GM04503 (cell line): ENCODE measurements at regions not wholly inside any gene's neighbourhood (a gene's known extent, or its start where the extent isn't known, plus 50 kb on each side); places are given as distances from the start of the nearest gene placed in this dataset.
"Not testable (repeated sequence)": the region's sequence is repeated elsewhere in the genome, so short reads cannot be mapped to it uniquely, and the experiment has no call there.

ENCODE experiments used
- DNase-seq: peaks from one replicate; pipeline ENCODE4 v3.0.0-alpha.2; 2012; ENCODE audit warnings: low read depth

DNA sequence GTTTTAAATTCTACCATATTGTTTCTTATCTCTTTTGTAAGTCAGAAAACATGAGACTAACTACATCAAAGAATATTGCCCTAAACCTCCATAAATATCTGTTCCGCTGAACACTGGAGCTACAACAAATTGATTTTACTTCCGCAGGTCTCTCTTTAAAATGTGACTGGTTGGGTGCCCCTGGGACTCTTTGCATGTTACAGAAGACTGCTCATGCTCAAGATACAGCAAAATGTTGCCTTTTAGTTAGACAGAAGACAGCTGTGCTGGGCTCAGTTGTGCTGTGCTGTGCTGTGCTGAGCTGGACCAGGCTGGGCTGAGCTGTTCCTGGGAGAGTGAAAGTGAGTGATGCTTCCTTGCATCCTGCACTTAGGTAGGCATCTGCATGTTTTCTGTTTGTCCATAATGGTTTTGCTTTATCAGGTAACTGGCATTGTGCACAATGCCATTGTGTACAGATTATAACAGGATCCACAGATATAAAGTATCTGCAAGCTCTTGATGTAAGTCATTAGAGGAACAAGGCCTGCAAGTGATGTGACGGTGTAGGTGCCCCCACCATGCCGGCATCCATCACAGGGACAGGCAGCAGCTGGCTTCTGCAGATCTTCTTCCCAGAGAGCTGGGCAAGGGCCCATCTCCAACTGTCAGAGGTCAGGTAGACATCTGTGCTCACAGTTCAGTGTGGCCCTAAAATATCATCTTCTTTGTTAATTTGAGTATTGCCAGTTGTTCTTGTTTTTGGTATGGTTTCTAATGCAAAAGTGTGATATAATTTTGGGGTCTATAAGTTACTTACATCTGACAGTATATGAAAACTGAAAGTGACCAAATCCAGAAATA, 972.5 kb upstream of the CELF2 start:
- no peak for DNase-seq

DNA sequence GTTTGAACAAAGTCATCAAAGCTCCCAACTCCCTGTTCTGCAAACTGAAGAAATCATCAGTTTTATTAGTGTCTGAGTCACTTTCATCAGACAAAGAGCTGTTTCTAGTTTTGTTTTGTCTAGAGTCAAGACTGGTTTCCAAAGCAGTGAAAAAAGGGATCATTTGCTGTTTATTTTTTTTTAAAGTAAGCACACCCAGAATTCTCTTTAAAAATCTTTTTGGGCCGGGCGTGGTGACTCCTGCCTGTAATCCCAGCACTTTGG, 972.0 kb upstream of the CELF2 start:
- no peak for DNase-seq

DNA sequence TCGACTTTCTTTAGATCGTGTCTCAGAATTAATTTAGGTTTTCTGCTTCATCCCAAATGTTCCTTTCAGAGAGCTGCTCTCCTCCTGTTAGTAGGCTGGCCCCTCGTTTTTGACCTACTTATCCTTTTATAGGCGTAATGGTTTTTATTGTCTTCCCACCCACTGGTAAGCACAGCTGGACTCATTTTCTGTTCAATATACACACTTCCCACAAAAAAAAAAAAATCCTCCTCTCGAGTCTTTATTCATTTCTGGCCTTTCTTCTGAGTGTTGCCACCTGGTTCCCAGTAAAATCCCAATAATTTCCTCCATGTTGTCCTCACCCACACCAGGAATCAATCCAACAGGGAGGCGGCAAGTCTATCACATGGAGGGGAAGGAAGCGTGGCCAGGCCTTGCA, 970.2 kb upstream of the CELF2 start:
- no peak for DNase-seq

GRCh38 chr10:10053051-10053450, 964.6 kb upstream of the CELF2 start:
- no peak for DNase-seq

- no peak for DNase-seq
These were observed 963.2 kb upstream of the CELF2 start for GRCh38 chr10:10054466-10054865.

DNA sequence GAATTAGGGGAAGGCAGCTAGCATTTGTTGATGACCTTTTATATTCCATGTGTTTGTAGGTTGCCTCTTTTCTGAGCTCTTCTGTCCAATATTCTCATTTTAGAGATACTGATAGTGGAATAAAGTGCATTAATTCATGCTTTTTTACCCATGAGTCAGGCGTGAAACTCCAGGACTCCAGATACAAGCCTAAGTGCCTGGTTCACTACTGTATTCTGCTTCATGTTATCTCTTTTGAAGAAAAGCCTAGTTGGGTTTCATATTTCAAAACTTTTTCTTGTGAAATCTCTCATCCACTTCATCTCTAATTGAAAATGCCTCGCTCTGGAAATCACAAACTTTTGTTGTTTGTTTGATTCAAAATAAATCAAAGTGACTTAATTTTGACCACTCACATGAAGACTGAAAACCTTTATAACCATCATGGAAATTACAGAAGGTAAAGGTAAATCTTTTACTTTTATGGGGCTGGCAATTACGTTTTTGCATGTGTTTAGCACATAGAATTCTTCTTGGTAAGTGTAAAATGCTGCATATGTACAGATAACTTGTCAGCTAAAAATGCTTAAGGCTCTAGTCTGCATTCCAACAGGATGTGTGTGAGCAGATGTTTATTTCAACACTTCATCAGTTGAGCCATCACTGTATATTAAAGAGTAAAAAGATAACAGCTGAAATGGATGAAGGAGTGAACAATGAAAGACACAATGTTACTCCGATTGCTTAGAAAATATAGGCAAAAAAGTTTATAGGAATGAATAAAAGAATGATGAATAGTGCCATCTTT, 961.8 kb upstream of the CELF2 start:
- DNase-seq = no peak

DNA sequence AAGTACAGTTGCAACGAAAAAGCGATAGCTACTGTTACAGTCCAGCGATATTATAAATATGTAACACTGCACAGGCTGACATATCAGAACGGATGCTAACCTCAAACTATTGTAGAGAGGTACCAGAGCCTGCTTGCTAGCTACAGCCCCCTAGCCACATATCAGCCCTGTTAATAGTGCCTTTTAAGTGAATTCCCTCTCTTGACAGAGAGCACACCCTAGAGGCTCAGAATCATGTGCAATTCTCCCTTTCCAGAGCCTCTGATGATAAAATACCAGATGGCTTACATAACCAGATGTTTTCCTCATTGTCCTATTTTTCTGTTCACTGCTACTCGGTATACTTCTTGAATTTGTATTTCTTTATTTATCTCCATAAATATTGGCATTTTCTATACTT, 960.7 kb upstream of the CELF2 start:
- no peak for DNase-seq

DNA sequence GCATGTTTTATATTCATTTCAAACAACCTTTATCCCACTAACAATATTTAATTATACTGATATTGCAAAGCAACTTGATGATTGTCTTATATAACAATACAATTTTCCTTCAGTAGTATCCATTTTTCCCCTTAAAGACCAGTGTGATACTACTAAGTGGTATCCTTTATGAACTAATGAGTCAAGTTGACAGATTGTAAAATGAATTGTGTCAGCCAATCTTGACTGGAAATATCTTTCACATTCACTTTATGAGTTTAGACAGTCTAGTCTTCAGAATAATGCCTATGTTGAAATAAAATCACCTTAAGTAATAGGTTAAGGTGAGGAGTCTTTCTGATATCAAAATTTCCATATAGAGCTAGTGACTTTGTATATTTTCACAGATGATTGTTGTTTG, 950.0 kb upstream of the CELF2 start:
- no peak for DNase-seq

- not testable (repeated sequence) for DNase-seq
These were observed 942.8 kb upstream of the CELF2 start for GRCh38 chr10:10074847-10075246.

GRCh38 chr10:10078446-10078845, 939.2 kb upstream of the CELF2 start:
- no peak for DNase-seq

GRCh38 chr10:10092581-10092980, 925.1 kb upstream of the CELF2 start:
- no peak for DNase-seq

- no peak for DNase-seq
These were observed 924.7 kb upstream of the CELF2 start for GRCh38 chr10:10093021-10093420.

- no peak for DNase-seq
These were observed 923.0 kb upstream of the CELF2 start for GRCh38 chr10:10094691-10095090.

GRCh38 chr10:10096296-10096695, 921.4 kb upstream of the CELF2 start:
- DNase-seq = no peak

DNA sequence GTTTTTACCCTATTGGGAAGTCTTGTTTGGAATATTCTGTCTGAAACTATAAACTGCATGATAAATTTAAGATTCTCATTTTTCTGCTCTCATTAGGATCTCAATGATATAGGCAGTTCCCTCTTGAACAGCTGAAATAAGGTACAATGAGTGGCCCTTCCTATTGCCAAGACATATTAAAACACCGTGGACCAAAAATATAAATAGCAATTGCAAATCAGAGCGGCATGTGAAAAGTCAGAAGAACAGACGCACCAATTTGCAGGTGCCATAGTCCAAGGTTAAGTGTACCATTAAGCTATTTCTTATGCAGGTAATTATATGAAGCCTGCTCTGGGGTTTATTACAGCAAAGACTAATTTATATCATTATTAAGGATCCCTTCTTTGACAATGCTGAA, 920.8 kb upstream of the CELF2 start:
- no peak for DNase-seq

DNA sequence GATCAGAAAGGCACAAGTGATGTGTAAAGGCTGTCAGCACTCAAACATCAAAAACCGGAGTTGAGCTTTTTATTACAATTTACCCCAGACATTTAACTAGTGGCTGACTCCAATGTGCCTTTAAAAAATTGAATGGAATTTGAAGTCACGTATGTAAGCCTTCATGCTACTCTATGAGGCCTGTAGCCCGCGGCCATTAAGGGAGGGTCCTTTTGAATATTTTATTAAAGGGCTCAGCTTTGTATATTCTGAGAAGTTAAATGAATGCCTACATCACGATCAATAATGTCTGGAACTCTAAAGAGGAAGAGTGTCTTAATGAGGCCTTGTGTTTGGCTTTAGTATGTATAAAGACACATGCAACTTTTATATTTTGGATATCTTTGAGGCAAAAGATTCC, 916.6 kb upstream of the CELF2 start:
- no peak for DNase-seq

GRCh38 chr10:10110844-10111490, 906.7 kb upstream of the CELF2 start:
- no peak for DNase-seq

GRCh38 chr10:10118131-10118530, 899.5 kb upstream of the CELF2 start:
- DNase-seq = no peak

DNA sequence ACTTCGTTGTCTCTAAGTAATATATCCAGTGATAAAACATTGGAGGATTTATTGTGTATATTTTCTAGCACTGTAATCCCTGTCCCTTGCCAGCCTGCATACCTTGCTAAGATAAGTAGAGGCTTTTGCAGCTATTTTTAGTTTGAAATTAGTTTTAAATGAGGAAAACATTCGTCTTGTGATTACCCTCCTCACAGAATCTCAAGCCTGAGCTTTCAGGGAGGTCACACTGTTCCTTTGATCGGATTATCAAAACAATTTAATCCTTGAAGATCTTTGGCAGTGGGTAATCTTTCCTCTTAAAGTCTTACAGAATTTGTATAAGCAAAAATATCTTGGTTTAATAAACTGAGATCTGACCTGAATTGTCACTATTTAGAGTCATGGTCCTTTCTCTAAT, 897.0 kb upstream of the CELF2 start:
- DNase-seq = no peak

DNA sequence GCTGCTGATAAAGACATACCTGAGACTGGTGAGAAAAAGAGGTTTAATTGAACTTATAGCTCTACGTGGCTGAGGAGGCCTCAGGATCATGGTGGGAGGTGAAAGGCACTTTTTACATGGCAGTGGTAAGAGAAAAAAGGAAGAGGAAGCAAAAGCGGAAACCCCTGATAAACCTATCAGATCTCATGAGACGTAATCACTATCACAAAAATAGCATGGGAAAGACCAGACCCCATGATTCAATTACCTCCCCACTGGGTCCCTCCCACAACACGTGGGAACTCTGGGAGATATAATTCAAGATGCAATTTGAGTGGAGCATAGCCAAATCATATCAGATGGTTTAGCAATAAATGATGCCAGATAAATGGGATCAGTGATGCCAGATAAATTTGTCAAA, 892.0 kb upstream of the CELF2 start:
- DNase-seq = no peak

DNA sequence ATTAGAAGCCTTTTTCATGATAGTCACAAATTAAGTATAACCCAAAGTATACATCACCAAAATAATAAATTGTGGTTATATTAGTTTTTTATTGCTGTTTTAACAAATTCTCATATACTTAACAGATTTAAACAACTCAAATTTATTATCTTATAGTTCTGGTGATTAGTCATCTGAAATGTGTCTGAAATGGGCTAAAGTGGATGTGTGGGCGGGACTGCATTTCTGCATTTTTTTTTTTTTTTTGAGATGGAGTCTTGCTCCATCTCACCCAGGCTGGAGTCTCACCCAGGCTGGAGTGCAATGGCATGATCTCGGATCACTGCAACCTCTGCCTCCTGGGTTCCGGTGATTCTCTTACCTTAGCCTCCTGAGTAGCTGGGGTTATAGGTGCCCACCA, 891.5 kb upstream of the CELF2 start:
- no peak for DNase-seq

- no peak for DNase-seq
These were observed 889.3 kb upstream of the CELF2 start for GRCh38 chr10:10128387-10128786.

GRCh38 chr10:10130686-10131085, 887.0 kb upstream of the CELF2 start:
- no peak for DNase-seq
